GM10266 (cell line): ENCODE measurements at regions not wholly inside any gene's neighbourhood (a gene's known extent, or its start where the extent isn't known, plus 50 kb on each side); places are given as distances from the start of the nearest gene placed in this dataset.
"Not testable (repeated sequence)": the region's sequence is repeated elsewhere in the genome, so short reads cannot be mapped to it uniquely, and the experiment has no call there.

Experiments
- DNase-seq: peaks from one replicate; pipeline ENCODE4 v3.0.0; 2012; ENCODE audit errors: extremely low spot score
- TF ChIP-seq, protein P1 (sequence below): IDR thresholded peaks from 2 replicates; pipeline ENCODE4 v1.5.1; 2012; ENCODE audit warnings: mild to moderate bottlenecking, low read depth; ENCODE audit not compliant: control insufficient read depth, insufficient read depth; ENCODE audit errors: missing control alignments

DNA sequence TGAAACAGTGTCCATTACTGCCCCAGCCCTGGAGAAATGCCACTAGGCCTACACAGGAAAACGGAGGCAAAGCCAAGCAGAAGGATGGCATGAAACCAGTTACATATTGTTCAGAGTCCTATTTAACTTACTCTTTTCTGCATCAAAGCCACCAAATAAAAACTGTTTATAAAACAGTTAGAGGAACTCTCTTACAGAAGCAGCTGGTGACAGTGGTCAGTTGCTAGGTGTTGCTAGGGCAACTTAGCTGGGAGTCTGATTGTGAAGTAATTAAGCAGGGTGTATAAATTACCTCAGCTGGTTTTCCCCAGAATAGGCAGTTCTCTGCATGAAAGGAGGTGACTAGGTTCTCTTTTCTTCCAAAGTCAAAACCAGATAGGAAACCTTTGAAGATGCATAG is 115.6 kb upstream of the ZBED5 start:
- TF ChIP-seq, protein P1, sequence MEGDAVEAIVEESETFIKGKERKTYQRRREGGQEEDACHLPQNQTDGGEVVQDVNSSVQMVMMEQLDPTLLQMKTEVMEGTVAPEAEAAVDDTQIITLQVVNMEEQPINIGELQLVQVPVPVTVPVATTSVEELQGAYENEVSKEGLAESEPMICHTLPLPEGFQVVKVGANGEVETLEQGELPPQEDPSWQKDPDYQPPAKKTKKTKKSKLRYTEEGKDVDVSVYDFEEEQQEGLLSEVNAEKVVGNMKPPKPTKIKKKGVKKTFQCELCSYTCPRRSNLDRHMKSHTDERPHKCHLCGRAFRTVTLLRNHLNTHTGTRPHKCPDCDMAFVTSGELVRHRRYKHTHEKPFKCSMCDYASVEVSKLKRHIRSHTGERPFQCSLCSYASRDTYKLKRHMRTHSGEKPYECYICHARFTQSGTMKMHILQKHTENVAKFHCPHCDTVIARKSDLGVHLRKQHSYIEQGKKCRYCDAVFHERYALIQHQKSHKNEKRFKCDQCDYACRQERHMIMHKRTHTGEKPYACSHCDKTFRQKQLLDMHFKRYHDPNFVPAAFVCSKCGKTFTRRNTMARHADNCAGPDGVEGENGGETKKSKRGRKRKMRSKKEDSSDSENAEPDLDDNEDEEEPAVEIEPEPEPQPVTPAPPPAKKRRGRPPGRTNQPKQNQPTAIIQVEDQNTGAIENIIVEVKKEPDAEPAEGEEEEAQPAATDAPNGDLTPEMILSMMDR, result no peak
- no peak for DNase-seq

DNA sequence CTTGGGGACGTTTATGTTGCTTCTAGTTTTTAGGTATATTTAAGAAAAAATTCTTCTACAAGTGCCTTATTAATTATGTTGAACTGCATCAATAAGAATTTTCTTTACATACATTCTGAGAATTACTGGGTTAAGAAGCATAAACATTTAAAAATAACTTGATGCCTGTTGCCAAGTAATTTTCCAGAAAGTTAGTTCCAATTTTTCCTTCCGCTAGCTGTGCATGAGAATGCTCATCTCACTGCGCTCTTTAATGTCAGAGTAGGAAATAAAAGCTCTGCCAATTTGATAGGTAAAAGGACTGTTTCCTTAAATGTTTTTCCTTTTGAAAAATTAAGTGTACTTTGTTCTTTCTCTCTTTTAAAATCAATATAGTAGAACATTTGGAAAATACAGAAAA is 113.1 kb upstream of the ZBED5 start:
- no peak for DNase-seq
- TF ChIP-seq, protein P1, result no peak

DNA sequence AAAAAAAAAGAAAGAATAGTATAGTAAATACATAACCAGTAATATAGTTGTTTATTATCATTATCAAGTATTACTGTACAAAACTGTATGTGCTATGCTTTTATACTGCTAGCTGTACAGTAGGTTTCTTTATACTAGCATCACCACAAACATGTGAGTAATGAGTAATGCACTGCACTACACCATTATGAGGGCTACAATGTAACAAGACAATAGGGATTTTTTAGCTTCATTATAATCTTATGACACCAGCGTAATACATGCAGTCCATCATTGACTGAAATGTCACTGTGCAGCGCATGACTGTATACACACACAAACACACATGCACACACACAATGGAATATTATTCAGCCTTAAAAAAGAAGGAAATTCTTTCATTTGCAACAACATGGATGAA is 111.5 kb upstream of the ZBED5 start:
- DNase-seq, result no peak
- TF ChIP-seq, protein P1, result no peak

DNA sequence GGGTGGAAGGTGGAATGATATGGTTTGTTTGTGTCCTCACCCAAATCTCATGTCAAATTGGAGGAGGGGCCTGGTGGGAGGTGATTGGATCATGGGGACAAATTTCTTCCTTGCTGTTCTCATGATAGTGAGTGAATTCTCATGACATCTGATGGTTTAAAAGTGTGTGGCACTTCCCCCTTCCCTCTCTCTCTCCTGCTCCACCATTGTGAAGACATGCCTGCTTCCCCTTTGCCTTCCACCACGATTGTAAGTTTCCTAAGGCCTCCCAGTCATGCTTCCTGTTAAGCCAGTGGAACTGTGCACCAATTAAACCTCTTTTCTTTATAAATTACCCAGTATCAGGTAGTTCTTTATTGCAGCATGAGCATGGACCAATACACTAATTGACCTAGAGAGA is 99.0 kb upstream of the ZBED5 start:
- DNase-seq, result not testable (repeated sequence)

DNA sequence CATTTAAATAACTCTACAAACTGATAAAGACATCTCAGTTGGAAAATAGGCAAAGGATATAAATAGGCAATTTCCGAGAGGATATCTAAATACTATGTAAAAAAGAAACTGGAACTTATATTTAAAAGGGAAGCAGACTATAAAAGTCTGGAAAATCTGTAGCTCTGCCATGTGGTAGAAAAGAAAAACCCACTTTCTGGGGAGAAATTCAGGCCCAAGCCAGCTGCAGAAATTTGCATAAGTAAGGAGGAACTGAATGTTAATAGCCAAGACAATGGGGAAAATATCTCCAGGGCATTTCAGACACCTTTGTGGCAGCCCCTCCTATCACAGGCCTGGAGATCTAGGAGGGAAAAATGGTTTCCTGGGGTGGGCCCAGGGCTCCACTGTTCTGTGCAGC is 97.8 kb upstream of the ZBED5 start:
- TF ChIP-seq, protein P1, result no peak
- no peak for DNase-seq

DNA sequence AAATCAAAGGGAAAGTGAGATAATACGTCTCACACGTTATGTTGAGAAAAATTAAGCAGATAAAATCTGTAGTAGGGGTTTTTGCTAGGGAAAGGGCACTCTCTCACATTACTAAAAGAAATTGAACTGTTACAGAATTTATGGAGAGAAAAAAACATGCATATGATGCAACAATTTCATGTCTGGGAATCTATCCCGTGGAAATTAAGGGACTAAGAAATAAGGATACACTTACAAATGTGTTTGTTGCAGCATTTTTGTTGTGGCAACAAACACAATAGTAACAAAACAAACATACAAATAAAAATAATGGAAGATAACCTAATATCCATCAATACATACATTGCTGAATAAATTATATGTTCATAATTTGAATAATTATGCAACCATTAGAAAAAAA is 96.3 kb upstream of the ZBED5 start:
- TF ChIP-seq, protein P1, result no peak
- DNase-seq, result no peak

DNA sequence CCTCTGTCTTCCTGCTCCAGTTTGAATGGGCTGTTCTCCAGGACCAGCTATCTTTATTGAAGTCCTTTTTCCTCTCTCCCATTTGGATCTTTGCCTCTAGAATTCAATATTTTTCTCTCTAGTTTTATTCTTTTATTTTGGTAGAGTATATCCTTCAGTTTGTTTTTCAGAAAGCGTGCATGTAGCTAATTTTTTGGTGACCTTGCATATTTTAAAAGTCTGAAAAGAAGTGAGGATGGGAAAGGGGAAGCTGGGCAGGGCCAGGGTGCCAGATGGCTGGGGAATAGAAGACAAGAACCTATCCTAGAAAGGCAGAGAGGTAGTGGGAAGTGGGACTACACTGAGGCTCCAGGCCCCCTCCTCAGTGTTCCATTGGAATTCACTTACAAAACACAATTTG is 95.0 kb upstream of the ZBED5 start:
- DNase-seq, result no peak
- TF ChIP-seq, protein P1, result no peak

DNA sequence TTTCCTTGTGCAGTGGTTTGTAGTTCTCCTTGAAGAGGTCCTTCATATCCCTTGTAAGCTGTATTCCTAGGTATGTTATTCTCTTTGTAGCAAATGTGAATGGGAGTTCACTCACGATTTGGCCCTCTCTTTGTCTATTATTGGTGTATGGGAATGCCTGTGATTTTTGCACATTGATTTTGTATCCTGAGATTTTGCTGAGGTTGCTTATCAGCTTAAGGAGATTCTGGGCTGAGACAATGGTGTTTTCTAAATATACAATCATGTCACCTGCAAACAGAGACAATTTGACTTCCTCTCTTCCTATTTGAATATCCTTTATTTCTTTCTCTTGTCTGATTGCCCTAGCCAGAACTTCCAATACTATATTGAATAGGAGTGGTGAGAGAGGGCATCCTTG is 90.1 kb upstream of the ZBED5 start:
- not testable (repeated sequence) for DNase-seq
